Common myeloid progenitor, CD34-positive (primary cell): ENCODE measurements at regions not wholly inside any gene's neighbourhood (a gene's known extent, or its start where the extent isn't known, plus 50 kb on each side); places are given as distances from the start of the nearest gene placed in this dataset.

ENCODE experiments used
- CTCF ChIA-PET: fragments of 350-600 bp; sonication (Branson Sonifier 250); formaldehyde crosslinking; loops from one replicate; lab custom pipeline; 2021; ENCODE audit warnings: antibody characterized with exemption; lab: Charles Lee
- POLR2A ChIA-PET: fragments of 350-600 bp; sonication (Branson Sonifier 250); formaldehyde crosslinking; loops from one replicate; lab custom pipeline; 2021; ENCODE audit warnings: antibody characterized with exemption; lab: Charles Lee
- DNase-seq, 3 donors: peaks; one replicate each; pipeline versions ENCODE4 v3.0.0 to v3.0.0-alpha.2; 2013
- H3K27ac ChIP-seq, 2 experiments: 1 replicate in 1 of 2; 2 replicates in 1 of 2; pipeline ENCODE4 v1.7.0; 2013; ENCODE audit warnings: inconsistent platforms in 2 of 2, low read length in 2 of 2, mild to moderate bottlenecking in 2 of 2, low read depth in 1 of 2, moderate library complexity in 1 of 2; ENCODE audit not compliant: severe bottlenecking in 2 of 2, insufficient read depth in 1 of 2, poor library complexity in 1 of 2
- H3K27me3 ChIP-seq, 5 experiments: replicated peaks in 2 of 5; 1 replicate in 3 of 5; 2 replicates in 2 of 5; pipeline versions ENCODE4 v1.6.1 to v1.7.0; 2013; ENCODE audit warnings: low read length in 4 of 5, mild to moderate bottlenecking in 2 of 5, moderate library complexity in 2 of 5, inconsistent platforms in 1 of 5; ENCODE audit not compliant: insufficient read depth in 5 of 5, control insufficient read depth in 4 of 5
- H3K36me3 ChIP-seq, 4 experiments: 1 replicate in 2 of 4; 2 replicates in 2 of 4; pipeline versions ENCODE4 v1.6.1 to v1.7.0; 2013; ENCODE audit warnings: low read length in 3 of 4, control low read depth in 1 of 4, mild to moderate bottlenecking in 1 of 4; ENCODE audit not compliant: control insufficient read depth in 4 of 4, insufficient read depth in 4 of 4
- H3K4me1 ChIP-seq, 4 experiments: 1 replicate in 3 of 4; 2 replicates in 1 of 4; pipeline versions ENCODE4 v1.6.1 to v1.7.1; 2013; ENCODE audit warnings: low read length in 3 of 4, mild to moderate bottlenecking in 3 of 4, control low read depth in 1 of 4, inconsistent platforms in 1 of 4, moderate library complexity in 1 of 4; ENCODE audit not compliant: control insufficient read depth in 4 of 4, insufficient read depth in 4 of 4; ENCODE audit errors: control extremely low read depth in 1 of 4
- H3K4me3 ChIP-seq, 7 experiments: 1 replicate in 4 of 7; 2 replicates in 3 of 7; pipeline versions ENCODE4 v1.5.1 to v1.7.0; 2013; ENCODE audit warnings: mild to moderate bottlenecking in 7 of 7, low read length in 6 of 7, moderate library complexity in 6 of 7, inconsistent platforms in 2 of 7, low read depth in 2 of 7, control low read depth in 1 of 7; ENCODE audit not compliant: insufficient read depth in 4 of 7, control insufficient read depth in 1 of 7; ENCODE audit errors: extremely low read depth in 1 of 7
- H3K9me3 ChIP-seq, 5 experiments: 1 replicate in 4 of 5; 2 replicates in 1 of 5; pipeline versions ENCODE4 v1.6.1 to v1.7.1; 2013; ENCODE audit warnings: low read length in 4 of 5, mild to moderate bottlenecking in 2 of 5, inconsistent platforms in 1 of 5, low read depth in 1 of 5, moderate library complexity in 1 of 5; ENCODE audit not compliant: control insufficient read depth in 4 of 5, insufficient read depth in 2 of 5; ENCODE audit errors: control extremely low read depth in 1 of 5
- whole genome bisulfite sequencing: methylation state at CpG from one replicate; pipeline ENCODE4 v1.1.5; 2013; ENCODE audit not compliant: insufficient coverage; 5-methylcytosine and 5-hydroxymethylcytosine counted together

DNA sequence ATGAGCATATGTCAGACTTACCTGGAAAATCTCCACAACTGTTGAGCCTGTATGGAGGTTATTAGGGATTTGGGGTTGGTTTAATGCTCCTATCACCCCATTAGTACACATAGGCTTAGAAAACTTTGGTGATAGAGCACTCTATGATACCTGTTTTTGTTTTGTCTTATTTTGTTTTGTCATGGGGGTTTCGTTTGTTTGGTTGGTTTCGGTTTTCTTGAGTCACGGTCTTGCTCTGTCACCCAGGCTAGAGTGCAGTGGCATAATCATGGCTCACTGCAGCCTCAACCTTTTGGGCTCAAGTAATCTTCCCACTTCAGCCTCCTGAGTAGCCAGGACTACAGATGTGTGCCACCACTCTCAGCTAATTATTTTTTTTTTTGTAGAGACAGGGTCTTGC, 70.0 kb downstream of the MZT1 start:
- 80% methylated on average over 1 of the region's 3 CpGs for WGBS
- Histone ChIP-seq H3K4me3 (no peak overlapping the region), H3K27ac (no peak overlapping the region), H3K4me1 (peaks cover 0 to 6% (median 2%) of the 10 kb centered on the region in 4 experiments), H3K36me3 (no peaks in the 10 kb centered on the region), H3K27me3 (no peaks in the 10 kb centered on the region), H3K9me3 (no peaks in the 10 kb centered on the region)
- no peak for DNase-seq
- POLR2A ChIA-PET = no interaction called here
- CTCF ChIA-PET = interaction anchor here (1.6 kb wide), 1 partner anchor 12 kb away, joined by 4 read pairs; no protein-coding TSS in a partner anchor

DNA sequence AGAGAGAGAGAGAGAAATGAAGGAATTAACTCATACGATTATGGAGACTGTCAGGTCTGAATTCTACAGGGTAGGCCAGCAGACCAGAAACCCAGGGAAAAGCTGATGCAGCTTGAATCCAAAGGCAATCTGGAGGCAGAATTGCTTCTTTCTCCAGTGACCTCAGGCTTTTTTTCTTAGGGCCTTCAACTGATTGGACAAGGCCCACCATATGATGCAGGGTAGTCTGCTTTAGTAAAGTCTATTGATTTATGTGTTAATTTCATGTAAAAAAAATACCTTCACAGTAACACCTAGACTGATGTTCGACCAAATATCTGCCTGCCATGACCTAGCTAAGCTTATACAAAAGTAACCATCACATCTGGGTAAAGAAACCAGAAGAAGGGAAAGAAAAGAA, 71.1 kb downstream of the MZT1 start:
- Histone ChIP-seq H3K36me3 (no peaks in the 10 kb centered on the region), H3K4me1 (peaks cover 3 to 16% (median 4%) of the 10 kb centered on the region in 4 experiments), H3K4me3 (no peak overlapping the region), H3K27me3 (no peaks in the 10 kb centered on the region), H3K9me3 (no peaks in the 10 kb centered on the region), H3K27ac (no peak overlapping the region)
- ChIA-PET CTCF (interaction anchor here (0.7 to 1.6 kb wide), 3 partner anchors 11 to 1436 kb away, joined by 3 to 4 read pairs (median 3); no protein-coding TSS in a partner anchor), POLR2A (no interaction called here)
- WGBS = 94% methylated on average over 1 of the region's 2 CpGs
- DNase-seq = no peak

GRCh38 chr13:72653506-72653905, 73.9 kb downstream of the MZT1 start:
- H3K27ac ChIP-seq = no peak overlapping the region

GRCh38 chr13:72652681-72653080, 74.7 kb downstream of the MZT1 start:
- Histone ChIP-seq H3K36me3 (no peaks in the 10 kb centered on the region), H3K9me3 (no peaks in the 10 kb centered on the region), H3K4me3 (peak overlapping the region in 2 of 7 experiments; percentile 4), H3K27ac (peak overlapping the region in 1 of 2 experiments; percentile 11), H3K4me1 (peaks cover 3 to 19% (median 4%) of the 10 kb centered on the region in 4 experiments), H3K27me3 (no peaks in the 10 kb centered on the region)
- CTCF ChIA-PET = interaction anchor here (1.5 to 3.1 kb wide), 4 partner anchors 10 to 776 kb away, joined by 3 to 15 read pairs (median 4); no protein-coding TSS in a partner anchor
- POLR2A ChIA-PET = no interaction called here
- WGBS = no CpG with 5 or more reads among the region's 2 CpGs
- DNase-seq = peak; percentile 39 to 84 (median 72)

More at GRCh38 chr13:72653506-72653905, 73.9 kb downstream of the MZT1 start:
- ChIA-PET POLR2A (no interaction called here), CTCF (interaction anchor here (1.5 kb wide), 2 partner anchors 10 to 777 kb away, joined by 3 to 4 read pairs; no protein-coding TSS in a partner anchor)
- H3K27me3 ChIP-seq = no peaks in the 10 kb centered on the region
- H3K9me3 ChIP-seq = no peaks in the 10 kb centered on the region
- H3K4me3 ChIP-seq = no peak overlapping the region
- WGBS = 80% methylated on average over 1 of the region's 2 CpGs
- H3K4me1 ChIP-seq = peaks cover 3 to 19% (median 4%) of the 10 kb centered on the region in 4 experiments
- peak in 1 of 3 donors; percentile 4 for DNase-seq
- H3K36me3 ChIP-seq = no peaks in the 10 kb centered on the region

DNA sequence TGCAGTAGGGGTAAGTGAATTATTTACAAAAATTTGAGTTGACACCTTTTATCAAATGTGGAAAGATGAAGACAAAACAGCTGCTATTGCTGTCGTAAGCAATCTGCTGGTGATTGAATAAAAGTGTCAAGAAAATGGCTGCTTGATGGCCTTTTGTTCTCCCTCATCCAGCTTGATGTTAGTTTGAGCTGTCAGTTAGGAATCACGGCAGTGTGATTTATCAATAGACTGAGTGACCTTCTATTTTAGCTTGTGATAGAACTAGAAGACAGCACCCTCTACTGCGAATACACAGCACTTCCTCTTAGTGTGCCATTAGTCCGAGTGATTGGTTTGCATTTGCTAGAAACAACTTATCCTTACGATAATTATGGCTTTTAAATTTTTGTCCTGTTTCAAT, 76.3 kb downstream of the MZT1 start:
- H3K27me3 ChIP-seq = no peaks in the 10 kb centered on the region
- 29% methylated on average over 5 of the region's 5 CpGs for WGBS
- no peak overlapping the region for H3K27ac ChIP-seq
- H3K4me1 ChIP-seq = peaks cover 3 to 19% (median 4%) of the 10 kb centered on the region in 4 experiments
- peak; percentile 18 to 42 (median 35) for DNase-seq
- POLR2A ChIA-PET = no interaction called here
- CTCF ChIA-PET = interaction anchor here (0.9 to 3.1 kb wide), 5 partner anchors 9 to 61 kb away, joined by 3 to 15 read pairs (median 4); no protein-coding TSS in a partner anchor
- H3K9me3 ChIP-seq = no peaks in the 10 kb centered on the region
- H3K4me3 ChIP-seq = no peak overlapping the region
- no peaks in the 10 kb centered on the region for H3K36me3 ChIP-seq

DNA sequence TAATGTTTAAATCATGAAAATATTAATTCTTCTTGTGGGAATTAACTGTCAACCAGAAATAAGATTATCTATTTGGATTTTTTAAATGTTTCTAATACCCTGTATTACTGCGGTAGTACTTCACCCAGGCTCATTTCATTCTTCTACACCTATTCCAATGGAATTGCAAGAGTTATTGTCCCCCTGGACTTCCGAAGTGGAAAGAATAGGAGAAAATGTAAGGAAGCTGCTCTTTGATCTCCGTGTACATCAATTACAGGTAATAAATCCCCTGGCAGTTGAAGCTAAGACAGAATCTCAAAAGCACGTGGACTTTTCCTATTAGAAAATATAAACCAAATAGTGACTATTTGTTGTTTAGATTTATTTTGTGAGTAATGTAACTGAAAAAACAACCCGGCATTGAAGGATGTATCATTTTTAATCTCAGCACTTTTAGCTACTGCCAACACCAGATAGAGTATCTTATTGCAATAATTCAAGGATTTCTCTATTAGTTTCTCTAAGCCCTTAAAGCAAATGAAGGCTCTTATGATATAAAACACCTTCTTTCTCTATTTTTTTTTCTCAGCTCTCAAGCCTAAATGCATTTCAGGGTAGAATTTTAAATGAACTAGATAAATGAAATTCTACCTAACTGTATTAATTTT, 77.3 kb downstream of the MZT1 start:
- ChIA-PET CTCF (interaction anchor here (1.6 to 3.1 kb wide), 3 partner anchors 8 to 46 kb away, joined by 4 to 15 read pairs (median 7); no protein-coding TSS in a partner anchor), POLR2A (no interaction called here)
- Histone ChIP-seq H3K27me3 (no peaks in the 10 kb centered on the region), H3K9me3 (no peaks in the 10 kb centered on the region), H3K36me3 (no peaks in the 10 kb centered on the region), H3K4me3 (no peak overlapping the region), H3K4me1 (peaks cover 3 to 19% (median 4%) of the 10 kb centered on the region in 4 experiments), H3K27ac (no peak overlapping the region)
- 100% methylated on average over 2 of the region's 5 CpGs for WGBS
- DNase-seq = no peak

GRCh38 chr13:72648513-72649065, 78.8 kb downstream of the MZT1 start:
- WGBS = 100% methylated on average over 6 of the region's 8 CpGs
- DNase-seq = no peak
- ChIA-PET POLR2A (no interaction called here), CTCF (interaction anchor here (0.8 kb wide), 1 partner anchor 365 kb away, joined by 3 read pairs; no protein-coding TSS in a partner anchor)
- H3K4me3 ChIP-seq = no peak overlapping the region
- H3K4me1 ChIP-seq = peaks cover 3 to 19% (median 4%) of the 10 kb centered on the region in 4 experiments
- no peak overlapping the region for H3K27ac ChIP-seq
- H3K27me3 ChIP-seq = no peaks in the 10 kb centered on the region
- no peaks in the 10 kb centered on the region for H3K9me3 ChIP-seq
- no peaks in the 10 kb centered on the region for H3K36me3 ChIP-seq
